NCI-H1417 treated with DMSO at 0.1 percent for 48 hours (cell line): ENCODE measurements at regions not wholly inside any gene's neighbourhood (a gene's known extent, or its start where the extent isn't known, plus 50 kb on each side); places are given as distances from the start of the nearest gene placed in this dataset.

ENCODE experiments used
- DNase-seq: peaks from one replicate; lab custom pipeline; 2025; lab: John Stamatoyannopoulos, UW

DNA sequence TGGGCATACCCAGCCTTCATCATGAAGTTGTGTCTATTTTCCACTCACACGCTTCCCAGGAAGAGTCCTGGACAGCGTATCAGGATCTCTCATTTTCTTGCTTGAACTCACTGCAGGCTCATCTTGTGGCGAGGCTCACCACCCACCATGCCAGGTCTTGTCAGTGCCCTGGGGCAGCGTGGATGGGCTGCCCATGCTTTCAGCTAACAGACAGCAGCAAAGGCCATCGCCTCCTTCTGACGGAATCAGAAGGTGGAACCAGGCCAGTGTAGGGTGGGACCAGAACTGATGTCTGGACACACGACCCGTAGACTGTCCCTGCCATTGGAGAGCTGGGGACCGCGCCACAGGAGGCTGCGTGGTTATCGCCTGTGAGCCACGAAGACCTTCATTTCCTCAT, 169.4 kb downstream of the FOXL1 start:
- no peak for DNase-seq

DNA sequence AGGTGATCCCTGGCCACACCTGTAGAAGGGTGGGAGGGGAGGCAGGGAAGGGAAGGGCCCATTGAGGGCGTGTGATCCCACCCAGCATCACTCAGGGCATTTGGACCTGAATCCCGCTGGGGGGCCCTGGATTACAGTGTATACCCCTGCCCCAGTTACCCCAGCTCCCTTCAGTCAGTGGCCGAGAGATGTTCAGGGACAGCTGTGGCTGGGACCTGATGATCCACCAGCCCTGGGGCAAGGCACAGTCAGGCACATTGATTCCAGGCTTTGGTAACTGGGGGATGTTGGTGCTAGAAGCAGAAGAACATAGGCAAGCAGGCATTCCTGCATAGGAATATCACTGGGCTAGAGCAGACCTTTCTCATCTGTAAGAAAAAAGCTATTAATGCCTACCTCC, 170.3 kb downstream of the FOXL1 start:
- DNase-seq, result no peak

DNA sequence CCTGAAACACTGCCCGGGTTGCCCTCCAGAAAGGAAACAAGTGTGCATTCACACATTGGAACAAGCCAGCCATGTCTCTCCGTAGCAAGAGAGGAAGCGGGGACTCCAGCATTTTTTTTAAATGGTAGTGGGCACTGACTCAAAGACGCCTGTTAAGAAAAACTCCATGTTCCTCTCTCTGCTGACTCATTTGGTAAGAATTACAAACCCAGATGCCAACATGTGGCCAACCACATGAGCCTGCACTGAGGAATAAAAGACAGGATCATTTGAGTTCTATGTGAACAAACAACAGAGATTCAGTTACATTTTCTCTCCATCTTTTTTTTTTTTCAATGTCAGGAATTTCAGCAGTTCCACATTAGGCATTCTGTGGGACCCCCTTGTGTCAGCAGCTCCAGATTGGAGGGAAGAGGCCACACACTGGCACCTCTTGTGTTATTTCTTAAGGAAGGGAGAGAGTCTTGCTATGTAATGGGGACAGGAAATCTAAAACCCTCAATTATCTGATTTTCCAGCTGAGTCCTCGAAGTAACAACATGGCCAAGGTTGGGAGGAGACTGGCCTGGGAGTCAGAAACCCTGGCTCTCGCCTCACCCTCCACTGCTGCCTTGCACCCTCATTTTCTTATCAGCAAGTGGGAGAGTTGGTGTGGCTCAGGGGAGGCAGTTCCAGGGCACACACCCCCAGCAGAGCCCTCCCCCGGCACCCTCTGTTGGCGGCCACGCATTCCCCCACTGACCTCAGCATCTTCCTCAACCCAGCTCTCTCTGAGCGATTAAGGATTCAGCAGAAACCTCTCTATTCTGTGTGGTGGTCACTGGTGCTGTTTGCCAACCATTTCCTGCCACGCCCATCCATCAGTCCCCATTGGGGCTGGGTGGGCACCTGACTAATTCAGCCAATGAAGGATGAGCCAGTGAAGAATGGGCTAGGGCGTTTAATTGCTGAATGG, 173.0 kb downstream of the FOXL1 start:
- no peak for DNase-seq

DNA sequence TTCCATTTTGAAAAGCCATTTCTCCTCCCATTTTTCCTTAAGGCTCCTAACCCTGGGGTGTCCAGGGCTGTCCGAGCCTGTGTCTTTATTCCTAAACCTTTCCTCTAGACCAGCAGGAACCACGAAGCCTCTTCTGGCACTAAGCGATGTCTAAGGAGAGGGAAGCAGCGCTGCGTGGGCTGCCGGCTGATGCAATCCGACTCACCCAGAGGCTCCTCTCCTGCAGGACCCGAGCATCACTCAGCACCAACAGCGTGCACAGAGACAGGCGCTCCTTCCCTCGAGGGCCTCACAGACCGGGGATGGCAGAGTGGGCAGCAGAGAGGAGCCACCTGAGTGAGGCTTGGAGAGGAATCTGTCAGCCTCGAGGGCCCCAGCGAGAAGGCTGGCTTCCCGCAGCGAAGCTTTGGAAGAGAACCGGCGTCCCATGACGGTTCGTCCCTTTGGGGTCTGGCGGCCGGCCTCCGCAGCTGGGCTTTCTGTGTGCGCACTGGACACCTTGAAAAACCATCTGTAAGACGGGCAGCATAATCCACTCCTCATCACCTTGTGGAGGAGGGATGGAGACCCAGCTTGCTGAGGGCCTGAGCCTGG, 174.3 kb downstream of the FOXL1 start:
- DNase-seq, result no peak

DNA sequence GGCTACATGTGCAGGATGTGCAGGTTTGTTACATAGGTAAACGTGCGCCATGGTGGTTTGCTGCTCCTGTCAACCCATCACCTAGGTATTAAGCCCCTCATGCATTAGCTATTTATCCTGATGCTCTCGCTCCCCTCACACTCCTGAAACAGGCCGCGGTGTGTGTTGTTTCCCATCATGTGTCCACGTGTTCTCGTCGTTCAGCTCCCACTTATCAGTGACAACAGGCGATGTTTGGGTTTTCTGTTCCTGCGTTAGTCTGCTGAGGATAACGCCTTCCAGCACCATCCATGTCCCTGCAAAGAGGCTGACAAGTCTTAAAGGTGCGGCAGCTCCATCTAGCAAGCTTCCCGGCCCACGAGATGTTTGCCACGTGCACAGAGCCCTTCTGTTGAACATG, 175.1 kb downstream of the FOXL1 start:
- DNase-seq, result no peak

DNA sequence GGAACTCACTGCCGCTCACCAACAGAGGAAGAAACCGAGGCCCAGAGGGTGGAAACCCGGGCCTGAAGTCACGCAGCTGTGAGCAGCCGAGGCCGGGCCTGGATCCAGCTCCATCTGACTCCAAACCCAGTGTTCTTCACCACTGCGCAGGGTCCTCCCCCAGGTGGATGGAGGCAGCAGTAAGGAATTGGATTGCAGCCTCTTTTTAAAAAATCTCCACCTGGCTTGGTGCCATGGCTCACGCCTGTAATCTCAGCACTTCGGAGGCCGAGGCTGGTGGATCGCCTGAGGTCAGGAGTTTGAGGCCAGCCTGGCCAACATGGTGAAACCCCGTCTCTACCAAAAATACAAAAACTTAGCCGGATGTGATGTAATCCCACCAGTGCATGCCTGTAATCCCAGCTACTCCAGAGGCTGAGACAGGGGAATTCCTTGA, 177.2 kb downstream of the FOXL1 start:
- DNase-seq, result no peak

DNA sequence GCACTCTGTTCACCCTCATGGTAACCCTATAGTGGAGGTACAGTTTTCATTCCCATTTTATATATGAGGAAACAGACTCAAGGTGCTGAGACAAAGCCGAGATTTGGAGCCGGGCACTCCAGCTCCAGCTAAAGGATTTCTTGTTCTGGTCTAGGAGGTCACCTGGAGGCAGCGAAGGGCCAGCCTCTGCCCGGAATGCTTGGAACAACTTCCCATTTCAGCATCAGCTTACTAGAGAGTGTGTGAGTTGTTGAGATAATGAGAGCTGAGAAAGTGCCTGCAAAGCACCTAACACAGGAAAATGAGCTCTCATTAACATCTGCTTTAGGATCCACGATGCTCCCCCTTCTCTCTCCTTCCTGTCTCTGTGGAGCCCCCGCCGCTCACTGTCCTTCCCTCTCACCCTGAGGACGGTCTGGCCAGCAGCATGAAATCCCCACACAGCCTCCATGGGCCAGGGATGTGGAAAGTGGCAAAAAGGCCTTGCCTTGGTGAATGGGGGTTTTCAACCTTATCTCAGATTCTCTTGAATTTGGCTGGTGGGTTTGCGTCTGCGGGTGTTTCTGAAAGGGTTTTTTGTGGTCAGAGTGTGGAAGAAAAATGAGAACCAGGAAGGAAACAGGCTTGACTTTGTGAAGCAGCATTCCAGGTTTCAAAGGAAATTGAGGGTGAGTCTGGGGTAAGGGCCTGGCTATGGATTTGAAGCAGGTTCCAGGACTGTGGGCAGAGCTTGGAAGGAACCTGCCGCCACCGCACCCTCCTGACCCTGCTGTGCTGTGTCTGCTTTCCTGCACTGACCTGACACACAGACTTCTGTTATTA, 178.7 kb downstream of the FOXL1 start:
- no peak for DNase-seq

DNA sequence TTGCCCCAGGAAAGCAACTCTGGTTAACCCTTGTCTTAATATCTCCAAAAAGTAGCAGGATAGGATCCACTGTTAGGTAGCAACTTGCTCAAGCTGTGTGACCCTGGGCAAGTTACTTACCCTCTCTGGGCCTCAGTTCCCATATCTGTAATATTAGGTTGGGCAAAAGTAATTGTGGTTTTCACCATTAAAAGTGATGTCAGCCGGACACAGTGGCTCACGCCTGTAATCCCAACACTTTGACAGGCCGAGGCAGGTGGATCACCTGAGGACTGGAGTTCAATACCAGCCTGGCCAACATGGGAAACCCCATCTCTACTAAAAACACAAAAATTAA, 179.3 kb downstream of the FOXL1 start:
- DNase-seq, result no peak

DNA sequence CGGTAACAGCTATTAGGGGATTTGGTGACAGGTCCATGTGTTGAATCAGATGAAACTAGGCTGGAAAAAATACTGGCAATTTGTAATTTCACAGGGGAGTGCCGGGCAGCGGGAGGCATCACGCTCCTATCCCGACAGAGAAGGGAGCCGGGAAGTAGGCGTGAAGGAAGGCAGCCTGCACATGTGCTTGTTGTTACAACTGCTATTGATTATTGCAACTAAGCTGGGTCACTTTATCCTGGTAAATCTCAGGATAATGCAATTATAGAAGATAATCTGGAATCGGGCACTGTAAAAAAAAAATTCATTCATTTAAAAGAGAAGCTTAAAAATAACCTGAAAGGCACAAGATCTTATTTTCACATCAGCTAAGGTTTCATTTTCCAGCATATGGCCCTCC, 180.6 kb downstream of the FOXL1 start:
- DNase-seq, result no peak

DNA sequence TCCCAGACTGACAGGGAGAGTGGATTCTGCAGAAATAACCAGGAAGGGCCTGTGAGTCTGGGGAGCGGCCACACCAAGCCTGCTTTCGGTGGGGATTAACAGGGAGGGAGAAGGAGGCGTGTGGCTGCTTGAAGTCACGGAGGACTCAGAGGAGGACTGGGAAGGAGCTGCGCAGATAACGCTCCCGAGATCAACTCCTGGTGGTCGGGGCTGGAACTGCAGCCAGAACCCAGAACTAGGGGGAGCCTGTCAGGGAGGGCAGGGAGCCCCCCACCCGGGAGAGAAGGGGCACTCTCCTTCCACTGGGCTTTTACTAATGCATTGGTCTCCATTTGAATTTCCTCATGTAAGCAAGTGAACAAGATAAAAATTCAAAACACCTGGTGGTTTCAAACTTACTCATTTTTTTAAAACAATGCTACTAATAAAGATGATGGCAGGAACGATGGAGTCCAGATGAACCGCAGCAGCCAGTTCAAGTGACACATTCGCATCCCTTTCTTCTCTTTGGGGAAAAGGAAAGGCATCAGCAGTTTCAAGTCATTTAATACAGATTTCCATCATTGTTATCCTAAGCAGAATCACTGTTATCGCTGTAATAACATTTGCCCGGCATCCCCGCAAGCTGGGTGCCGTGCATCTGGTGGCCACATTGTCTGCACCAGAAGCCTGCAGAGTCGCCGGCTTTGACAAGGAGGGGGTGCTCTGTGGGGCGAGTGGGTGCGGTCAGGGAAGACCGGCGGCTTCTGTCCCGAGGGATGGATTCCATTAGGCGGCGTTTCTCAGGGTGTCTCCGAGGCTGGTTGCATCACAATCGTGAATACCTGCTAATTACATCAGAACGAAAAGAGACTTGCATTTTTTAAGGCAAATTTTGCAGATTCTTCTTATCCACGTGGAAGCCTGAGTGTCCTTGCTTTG, 183.0 kb downstream of the FOXL1 start:
- no peak for DNase-seq

DNA sequence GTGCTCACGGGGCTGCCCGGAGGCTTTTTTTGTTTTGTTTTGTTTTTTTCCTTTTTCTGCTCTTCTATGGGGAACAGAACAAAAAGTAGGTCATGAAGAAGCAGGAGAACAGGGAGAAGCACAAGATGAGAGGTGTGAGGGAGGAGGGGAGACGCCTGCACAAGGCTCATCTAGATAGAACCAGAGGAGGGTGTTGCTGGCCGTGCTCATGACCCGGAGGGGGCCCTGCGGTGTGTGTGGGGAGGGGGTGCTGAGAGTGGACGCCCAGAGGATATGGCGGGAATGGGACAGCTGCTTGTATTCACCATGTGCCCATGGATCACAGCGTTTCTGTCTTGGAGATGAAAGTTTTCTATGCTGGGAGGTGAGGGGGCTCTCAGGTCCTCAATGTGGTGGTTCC, 183.7 kb downstream of the FOXL1 start:
- no peak for DNase-seq

DNA sequence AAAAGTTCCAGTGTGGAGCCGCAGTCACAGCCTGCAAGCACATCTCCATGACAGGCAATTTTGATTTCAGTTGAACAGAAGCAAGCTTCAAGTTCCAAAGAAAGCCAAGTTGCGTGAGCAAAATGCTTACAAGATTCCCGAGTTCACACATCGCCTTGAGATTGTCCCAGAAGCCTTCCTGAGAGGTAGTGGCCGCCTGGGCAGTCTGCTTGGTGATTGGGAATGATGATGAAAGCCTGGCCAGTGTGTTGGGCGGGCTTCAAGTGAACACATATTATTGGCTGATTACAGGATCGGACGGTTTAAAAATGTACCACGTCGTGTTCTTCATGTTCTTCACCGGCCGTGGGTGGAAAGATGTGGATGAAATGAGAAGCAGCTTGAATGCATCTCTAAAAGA, 185.5 kb downstream of the FOXL1 start:
- DNase-seq, result no peak

DNA sequence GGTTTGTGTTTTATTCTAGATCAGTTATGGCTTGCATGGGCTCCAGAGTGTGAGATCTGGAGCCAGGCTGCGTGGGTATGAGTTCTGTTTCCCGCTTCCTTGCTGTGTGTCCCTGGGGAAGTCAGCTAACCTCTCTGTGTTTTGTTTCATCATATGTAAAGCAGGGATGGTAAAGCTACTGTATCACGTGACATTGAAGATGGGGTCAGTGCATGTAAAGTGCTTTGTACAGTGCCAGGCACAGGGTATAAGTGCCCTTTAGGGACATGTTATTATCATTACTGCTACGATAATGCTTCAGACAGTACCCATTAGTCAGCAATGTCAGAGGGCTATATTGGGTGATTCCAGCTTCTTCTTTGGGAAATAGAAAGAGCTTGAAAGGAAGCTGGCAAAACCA, 186.2 kb downstream of the FOXL1 start:
- DNase-seq, result no peak

DNA sequence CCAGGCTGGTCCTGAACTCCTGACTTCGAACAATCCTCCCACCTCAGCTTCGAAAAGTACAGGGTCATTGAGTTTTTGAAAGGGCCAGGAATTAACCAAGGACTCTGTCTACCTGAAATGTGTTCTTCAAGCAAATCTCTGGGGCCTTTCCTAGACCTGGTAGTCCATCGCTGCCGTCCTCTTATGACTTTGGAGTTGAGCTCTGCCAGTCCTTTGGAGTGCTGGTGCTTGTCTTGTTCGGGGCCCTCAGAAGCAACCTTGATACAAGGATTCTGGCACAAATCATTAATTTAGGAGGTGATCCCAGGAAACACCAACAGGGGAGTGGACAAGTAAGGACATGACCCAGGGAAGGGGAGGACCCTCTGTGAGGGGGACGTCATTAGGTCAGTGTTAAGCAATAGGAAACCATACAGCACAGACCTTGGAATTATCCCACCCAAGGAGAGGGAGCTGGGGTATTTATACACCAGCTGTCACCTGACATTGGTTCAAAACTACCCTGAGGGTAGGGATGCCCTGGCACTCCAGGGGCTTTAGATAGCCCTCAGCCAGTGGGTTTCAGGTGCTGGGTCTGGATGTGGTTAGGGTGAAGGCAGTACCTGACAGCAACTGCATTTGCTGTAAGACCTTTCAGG, 187.2 kb downstream of the FOXL1 start:
- no peak for DNase-seq

DNA sequence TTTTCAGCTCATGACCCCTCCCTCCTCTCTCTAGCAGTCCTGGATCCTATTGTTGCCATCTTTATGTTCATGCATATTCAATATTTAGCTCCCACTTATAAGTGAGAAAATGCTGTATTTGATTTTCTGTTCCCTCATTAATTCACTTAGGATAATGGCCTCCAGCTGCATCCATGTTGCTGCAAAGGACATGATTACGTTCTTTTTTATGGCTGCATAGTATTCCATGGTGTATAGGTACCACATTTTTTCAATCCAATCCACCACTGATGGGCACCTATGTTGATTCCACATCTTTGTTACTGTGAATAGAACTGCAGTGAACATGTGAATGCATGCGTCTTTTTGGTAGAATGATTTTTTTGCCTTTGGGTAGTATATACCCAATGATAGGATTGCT, 188.4 kb downstream of the FOXL1 start:
- no peak for DNase-seq

DNA sequence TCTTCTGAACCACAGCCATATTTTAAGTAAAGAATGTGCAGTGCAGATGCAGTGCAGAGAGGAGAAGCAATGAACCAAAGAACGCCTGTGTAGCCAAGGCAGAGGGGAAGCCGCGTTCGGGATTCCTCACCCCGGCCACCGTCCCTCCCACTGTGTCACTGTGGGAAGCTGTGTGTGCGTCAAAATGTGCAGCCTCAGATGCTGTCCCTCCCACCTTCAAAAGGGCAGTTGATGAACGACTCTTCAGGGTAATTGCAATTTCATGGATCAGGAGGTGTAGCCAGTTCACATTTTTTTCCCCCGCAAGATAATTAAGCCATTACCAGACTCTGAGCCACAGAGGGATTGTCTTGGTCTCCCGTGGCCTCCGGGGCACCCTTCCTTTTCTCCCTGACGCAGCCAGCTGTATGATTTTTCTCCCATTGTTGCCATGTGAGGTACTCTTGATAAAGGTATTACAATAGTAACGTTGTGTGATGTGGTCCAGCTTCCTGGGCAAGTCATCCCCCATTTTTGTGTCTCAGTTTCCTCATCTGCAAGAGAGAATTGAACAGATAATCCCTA, 190.0 kb downstream of the FOXL1 start:
- no peak for DNase-seq

DNA sequence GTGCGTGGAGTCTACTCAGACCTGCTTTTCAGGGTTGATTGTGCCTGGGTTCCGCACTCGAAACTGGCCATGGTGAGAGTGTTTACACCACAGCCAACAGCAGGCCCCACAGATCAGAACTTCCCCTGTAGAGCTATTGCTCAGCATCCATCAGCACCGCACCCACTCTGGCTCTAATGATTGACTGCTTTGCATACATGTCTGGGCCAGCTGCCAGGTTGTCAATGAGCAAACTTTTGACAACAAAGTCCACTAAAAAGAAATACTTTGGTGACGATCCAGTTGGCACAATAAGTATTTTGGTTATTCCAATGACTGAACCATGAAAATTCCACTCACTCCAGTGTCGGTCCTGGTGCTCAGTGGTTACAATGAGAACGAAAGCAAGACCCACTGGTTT, 190.7 kb downstream of the FOXL1 start:
- no peak for DNase-seq

DNA sequence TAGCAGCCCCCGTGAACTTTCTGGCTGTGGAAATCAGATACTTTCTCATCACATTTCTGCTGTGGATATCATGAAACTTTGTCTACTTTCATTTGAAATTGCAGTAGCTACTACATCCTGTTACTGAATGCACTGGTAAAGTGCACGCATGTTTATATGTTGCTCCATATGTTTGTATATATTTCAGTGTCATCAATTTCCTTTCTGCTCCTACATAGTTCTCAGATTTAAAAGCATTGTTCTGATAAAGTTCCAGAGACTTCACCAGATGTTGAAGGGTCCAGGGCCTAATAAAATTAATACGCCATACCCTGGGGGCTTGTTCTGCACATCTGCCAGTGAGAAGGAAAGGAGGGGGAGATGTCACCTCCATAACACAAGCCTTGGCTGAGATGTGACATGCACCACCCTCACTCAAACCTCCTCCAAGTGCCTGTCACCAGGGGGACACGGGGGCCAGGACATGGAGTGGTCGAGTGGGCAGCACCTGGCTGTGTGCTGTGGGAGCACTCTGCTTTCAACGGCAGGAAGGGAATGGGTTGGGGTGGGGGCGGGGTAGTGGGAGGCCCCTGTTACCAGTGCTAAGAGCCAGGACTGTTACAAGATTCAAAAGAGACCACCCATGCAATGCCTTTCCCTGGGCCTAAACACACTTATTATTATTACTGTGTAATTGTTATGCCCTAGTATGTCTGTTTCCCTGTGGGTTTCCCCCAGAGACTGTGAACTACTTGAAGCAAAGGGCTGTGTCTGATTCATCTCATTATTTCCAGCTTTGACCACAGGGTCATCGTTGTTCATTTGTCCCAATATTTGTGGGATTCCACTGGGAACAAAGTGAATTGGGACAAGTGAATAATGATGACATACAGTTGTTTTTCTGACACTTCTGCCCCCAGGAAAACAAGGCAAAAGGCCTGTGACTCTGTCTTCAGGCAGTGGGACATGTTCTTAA, 193.4 kb downstream of the FOXL1 start:
- DNase-seq, result no peak

DNA sequence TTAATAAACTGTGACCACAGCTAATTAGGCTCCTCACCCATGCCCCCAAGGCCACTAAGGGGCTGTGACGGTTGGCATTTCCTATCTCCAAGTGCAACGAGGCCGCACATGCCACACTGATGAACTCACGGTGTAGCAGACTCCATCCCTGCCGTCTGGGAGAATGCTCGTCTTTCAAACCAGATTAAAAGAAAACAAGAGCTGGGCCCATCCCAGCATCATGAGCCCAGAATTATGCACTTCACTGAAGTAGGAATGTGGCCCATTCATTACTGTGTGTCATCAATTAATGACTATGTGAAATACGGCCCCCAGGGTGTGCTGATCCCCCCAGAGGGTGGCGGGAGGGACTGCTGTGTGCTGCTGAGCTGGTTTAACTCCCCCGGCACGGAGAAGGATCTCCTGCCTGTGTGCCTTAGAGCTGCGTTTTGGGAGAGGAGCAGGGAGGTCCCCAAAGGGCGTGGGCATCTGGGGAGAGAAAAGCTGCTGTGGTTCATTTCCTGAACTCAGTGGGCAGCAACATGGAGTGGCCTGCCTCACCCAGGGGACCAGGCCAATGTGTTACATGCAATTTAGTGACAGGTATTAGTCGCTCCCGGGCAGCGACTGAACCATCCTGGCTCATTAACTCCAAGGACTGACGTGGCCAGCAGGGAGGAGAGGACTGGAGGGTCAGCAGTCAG, 194.5 kb downstream of the FOXL1 start:
- DNase-seq, result no peak
